NB4 (cell line): ENCODE measurements at regions not wholly inside any gene's neighbourhood (a gene's known extent, or its start where the extent isn't known, plus 50 kb on each side); places are given as distances from the start of the nearest gene placed in this dataset.
A peak's percentile ranks its signal among the peaks of the same experiment; 100 is the strongest.

Source experiments
- CTCF ChIP-seq: IDR thresholded peaks from one replicate; pipeline ENCODE4 v1.5.1; 2012; ENCODE audit warnings: low read depth, low read length
- POLR2A ChIP-seq: IDR thresholded peaks from 2 replicates; pipeline ENCODE4 v1.6.1; 2011; ENCODE audit warnings: mild to moderate bottlenecking; ENCODE audit not compliant: insufficient read length; ENCODE audit errors: extremely low read depth

GRCh38 chr9:28648723-28649122 lies 1075.4 kb upstream of the C9orf72 start:
- TF ChIP-seq CTCF (peak; percentile 64), POLR2A (no peak)
